ENCODE measurements at regions not wholly inside any gene's neighbourhood (a gene's known extent, or its start where the extent isn't known, plus 50 kb on each side); places are given as distances from the start of the nearest gene placed in this dataset.
"Not testable (repeated sequence)": the region's sequence is repeated elsewhere in the genome, so short reads cannot be mapped to it uniquely, and the experiment has no call there.

DNA sequence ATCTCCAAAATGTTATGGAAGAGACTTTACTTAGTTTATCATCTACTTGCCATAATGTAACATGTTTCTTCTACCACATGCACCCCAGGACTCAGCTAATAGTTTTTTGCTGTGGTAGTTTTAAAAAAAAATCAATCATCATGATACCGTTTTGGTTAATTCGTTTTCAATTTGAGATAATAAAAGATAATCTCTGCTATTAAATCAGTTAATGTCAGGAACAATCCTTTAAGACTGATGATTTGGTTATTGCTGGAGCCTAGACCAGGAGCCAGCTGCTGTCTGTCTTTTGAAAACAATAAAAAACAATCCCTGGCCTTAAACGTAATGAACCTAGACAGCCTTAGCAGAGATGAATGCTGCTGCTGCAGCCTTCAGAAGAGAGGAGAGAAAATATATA is 403.7 kb downstream of the OXSM start:
- DNase-seq = no peak

DNA sequence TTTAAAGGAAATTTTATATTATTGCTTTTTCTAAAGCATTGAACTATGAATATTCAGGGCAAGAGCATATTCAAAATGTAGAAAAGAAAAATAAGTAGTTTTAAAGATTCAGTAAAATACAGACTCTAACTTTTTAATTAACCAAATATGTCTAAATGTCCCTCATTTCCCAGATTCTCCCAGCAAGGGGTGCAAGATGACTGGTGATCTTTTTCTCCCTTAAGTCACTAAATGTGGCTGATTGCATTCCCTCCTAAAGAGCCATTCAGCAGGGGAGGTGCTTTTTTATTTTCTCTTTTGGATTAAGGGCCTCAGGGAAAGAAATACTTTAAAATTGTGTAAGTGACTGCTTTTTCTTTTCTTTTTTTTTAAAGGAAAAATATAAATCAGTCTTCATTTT is 406.9 kb downstream of the OXSM start:
- no peak for DNase-seq

DNA sequence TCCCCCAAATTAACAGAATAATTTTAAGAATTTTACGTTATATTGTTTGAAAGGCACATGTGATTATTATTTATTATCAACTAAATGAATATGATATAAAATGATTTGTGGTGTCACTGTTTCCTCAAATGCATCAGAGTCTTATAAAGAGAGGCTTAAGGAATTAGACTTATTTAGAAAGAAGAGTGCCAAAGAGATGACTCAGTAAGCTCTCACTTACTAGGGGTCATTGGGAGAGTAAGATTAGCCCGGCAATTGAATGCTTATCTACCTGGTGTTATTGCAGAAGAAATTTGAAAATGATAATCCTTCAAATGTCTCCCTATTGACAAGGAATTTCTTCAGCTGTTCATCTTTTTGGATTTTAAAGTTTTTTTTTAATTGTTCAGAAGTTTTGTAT is 408.7 kb downstream of the OXSM start:
- no peak for DNase-seq

DNA sequence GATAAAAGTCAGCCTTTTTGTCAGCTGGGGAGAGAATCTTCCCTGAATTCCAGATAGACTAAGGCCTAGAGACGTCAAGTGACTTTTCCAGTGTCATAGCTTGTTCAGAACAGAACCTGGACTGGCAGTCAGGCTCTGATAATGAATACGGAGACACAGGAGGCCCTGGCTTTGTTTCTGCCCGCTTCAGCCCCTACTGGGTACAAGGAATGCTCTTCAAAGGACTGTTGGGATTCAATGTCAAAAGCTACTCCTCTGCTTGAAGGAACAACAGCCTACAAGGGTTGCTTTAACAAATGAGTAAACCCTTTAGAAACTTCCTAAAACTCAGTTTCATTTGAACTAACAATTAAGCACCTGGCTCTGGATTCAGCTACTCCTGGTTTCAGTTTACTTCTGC is 412.3 kb downstream of the OXSM start:
- DNase-seq = no peak

DNA sequence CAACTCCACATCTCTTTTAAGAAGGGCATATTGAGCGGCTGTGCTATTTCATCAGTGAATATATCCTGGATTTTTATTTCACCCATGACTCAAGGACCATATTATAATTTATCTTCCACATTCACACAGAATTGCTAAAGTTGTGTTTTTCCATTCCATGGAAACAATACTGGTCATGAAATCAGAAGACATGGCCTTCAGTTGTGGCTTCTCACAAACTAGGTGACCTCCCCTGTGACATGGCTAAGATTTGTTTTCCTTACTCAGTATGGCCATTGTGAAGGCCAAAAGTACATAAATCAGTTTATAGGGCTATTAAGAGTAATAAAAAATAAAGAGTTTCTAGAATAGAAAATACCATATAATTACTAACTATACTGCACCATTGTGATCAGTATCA is 415.6 kb downstream of the OXSM start:
- DNase-seq = no peak

DNA sequence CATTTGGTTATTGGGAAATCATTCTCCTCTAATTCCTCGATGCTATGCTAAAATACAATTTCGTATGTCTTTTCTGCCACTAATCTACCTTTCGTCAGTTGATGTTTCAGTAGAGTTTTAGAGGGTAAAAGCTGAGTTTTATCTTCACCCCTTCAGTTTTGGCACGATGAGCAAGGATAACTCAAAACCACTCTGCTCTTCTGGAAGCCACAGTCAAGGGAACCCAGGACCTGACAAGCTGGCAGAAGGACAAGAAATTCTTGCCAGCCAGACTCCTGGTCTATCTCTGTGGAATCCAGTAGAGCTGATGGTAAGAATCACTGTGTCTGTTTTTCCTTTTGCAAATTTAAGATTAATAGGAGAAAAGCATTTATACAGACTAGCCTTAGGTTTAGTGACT is 414.4 kb upstream of the LRRC3B start:
- no peak for DNase-seq

DNA sequence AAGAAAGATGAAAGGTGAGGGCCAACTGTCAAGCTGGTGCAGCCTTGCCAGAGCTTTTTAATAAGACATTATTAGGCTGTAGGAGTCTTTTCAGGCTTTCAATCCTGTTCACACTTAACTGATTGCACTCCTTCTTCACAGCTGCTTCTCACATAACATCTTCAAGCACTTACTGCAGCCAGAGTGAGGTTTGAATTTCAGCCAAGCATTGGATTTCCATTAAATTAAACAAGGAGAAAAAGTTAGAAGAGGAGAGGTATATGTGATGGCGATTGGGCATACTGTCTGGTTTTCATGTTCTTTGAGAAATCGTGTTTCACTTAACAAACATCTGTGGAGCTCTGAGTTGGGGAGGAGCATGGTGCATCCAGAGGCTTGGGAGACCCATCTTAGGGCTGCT is 392.8 kb upstream of the LRRC3B start:
- no peak for DNase-seq

DNA sequence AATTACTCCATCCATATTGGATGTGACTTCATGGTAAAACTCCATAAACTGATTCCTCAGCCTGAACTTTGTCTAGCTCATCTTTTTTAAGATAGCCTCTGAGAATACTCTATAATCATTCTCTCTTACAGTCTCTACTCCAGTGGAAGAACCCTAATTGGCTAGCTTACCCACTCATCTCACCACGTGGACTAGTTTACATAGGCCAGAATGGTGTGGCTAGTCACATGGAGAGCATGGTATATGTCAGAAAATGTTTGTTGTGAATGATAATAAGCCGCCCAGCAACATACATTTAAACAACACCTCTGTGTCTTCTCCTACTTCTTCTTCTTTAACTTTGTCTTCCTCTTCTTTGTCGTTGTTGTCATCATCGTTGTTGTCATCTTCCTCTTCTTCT is 389.2 kb upstream of the LRRC3B start:
- no peak for DNase-seq

DNA sequence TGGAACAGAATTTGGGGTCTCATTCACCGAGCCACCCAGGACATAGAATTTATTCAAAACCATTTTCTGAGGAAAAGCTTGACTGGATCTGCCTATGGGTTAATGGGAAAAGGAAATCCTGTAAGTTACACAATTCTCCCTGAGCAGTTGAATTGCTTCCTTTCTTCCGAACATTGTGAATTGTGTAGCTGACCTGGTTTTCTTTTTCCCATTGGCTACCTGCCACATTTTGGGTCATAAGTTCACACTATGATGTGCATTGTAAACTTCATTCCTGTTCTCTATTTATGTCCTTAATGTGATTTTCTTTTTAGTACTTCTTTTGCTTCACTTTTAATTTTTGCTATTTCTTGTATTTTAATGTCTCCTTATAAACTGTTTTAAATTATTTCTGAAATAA is 386.0 kb upstream of the LRRC3B start:
- no peak for DNase-seq

DNA sequence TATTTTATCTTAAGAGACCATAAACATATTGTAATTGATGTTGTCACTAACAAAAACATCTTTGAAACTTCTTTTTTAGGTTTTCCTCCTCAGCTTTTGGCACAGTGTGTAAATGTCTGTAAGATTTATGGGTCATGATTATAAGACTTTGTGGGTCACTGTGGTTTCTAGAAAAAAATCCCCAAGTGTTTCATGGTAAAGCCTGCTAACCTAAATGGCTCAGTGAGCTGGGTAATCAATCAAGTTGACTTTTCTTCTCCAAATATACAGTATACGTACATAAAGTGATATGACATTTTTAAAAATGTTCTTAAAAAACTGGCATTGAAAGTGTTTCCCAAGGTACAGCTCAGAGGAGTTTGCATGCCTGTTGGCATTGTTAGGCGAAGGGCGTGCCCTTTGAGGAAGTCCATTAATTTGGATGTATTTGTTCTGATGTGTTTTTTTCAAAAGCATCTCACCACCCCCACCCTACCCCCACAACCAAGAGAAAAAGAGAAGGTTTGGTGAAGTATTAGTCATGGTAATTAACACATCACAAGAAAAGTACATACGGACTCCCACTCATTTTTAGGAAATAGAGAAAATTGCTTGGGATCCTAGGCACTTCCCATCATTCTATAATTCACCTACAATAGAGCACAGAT is 385.4 kb upstream of the LRRC3B start:
- DNase-seq = no peak

DNA sequence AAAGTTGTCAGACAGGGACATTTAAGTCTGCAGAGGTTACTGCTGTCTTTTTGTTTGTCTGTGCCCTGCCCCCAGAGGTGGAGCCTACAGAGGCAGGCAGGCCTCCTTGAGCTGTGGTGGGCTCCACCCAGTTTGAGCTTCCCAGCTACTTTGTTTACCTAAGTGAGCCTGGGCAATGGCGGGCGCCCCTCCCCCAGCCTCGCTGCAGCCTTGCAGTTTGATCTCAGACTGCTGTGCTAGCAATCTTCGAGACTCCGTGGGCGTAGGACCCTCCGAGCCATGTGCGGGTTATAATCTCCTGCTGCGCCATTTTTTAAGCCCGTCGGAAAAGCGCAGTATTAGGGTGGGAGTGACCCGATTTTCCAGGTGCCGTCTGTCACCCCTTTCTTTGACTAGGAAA is 378.0 kb upstream of the LRRC3B start:
- DNase-seq = not testable (repeated sequence)

DNA sequence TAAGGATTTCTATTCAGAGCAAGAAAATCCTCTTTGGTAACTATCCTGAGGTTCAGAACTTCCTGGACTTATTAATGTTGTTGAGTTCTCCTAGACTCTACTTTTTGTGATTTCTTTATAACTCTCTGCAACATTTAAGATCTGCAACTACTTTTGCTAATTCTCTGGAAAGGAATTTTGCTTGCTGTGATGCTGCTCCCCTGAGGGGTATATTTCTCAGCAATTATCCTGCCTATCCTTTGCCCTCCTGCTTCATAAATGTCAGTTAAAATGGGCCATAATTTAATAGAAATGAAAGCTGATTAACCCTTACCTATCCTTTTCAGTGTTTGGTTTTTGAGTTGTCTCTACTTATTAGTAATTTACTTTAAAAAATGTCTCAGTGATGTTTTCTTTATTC is 377.3 kb upstream of the LRRC3B start:
- DNase-seq = no peak

DNA sequence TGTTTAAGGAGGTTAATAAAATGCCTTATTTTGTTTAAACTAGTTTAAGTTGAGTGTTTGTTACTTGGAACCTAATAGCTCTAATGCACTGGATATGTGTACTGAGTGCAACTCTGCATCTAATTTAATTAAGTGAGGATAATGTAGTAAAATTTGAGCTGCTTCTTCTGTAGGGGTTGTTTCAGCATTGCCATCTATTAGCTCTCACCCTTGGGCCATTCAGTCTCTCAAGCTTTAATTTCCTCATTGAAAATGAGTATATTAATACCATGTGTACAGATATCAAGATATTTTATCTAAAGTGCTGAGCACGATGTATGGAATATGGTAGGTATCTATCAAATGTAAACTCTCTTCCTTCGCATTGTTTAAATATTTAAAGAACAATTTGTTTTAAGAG is 375.7 kb upstream of the LRRC3B start:
- DNase-seq = no peak

DNA sequence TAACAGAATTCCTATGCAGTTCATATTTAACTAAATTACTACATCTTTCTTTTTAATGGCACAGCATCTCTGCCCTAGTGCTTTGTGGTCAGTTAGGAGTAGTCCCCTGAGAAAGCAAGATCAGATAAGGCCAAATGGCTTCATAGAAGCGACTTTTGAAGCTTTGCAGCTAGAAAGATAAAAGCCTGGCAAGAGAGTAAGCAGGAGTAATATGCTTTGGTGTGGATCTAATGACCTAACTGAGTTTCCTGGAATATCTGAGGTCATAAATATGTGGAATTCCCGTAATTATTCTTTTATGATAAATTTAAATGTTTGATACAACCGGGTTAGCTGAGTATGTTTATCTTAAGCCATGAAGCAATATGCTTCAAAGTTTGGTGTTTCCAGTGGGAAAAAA is 374.9 kb upstream of the LRRC3B start:
- DNase-seq = no peak

DNA sequence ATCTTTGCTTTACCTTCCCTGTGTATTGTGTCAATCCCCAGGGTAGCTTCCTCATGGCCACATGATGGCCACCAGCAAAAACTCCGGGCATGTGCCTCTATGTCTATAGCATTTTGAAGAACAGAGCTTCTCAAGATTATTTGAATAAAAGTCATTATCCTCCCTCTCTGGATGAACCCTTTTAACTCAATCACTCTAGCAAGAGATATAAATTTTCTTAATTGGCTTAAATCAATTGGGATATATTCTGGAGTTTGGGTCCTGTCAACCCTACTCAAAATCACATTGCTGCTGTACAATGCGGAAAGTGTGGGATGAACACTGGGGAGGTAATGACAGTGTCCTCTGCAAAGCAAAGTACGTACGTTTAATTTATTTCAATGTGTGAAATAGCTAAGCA is 370.6 kb upstream of the LRRC3B start:
- no peak for DNase-seq

DNA sequence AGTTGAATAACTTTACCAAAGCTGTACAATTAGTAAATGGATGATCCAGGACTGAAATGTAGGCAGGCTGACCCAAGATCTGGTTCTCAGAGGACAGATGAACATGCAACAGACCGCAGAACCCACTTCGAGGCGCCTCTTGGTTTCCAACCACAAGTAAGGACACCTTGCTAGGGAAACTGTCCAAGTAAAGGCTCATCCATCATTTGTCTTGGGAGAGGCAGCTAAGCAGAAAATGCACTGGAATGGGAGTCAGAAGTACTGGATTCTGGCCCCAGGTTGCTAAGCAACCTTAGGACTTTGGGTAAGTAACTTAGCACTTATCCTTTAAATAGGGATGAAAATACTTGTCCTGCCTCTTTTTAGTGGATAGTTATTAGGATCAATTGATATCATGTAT is 366.3 kb upstream of the LRRC3B start:
- no peak for DNase-seq

DNA sequence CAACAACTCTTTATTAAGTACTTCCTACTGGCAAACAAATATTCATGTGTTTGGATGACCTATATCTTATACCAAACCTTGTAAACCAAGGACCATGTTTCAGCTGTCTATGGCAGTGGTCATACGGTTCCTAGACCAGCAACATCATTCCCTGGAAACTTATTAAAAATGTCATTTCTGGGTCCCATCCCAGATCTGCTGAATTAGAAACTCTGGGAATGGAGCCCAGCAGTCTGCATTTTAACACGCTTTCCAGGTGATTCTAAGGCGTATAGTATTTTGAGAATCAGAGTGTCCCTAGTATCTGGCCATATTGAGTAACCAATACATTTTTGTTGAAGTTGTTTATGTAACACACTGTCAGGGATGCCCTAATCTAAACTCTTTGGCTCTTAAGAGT is 363.4 kb upstream of the LRRC3B start:
- DNase-seq = no peak

DNA sequence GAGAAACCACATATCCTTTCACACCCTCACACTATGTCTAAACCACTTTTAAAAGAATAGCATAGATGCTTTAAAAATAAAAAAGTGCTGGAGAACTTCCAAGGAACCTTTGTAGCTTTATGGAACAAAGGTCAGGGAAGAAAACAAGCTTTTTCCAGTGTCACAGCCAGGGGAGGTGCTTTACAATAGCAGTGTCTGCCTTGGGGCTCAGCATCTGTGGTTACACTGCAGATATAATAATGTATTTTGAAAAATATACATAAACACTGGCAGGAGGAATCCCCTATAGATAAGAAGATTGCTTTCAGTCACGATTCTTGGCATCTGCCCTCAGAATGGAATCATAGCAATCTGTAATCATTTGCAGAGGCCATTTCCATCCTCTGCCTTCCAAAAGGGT is 362.4 kb upstream of the LRRC3B start:
- DNase-seq = no peak

DNA sequence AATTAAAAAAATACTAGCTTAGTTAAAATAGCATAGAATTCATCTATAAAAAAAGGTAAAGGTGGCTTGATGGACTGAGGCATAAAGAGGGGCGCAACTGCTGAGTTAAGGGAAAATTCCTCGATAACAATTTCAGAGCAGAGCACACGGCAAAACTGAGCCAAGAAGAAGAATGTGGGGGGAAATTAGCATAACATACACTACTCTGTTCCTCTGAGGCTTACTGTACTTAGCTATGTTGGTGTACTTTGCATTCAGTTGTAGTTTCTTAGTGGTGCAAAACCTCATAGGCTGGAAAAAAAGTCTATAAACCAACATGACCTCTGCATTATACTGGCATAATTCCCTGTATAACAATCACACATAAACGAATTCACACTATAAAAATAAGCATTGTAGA is 357.9 kb upstream of the LRRC3B start:
- no peak for DNase-seq

DNA sequence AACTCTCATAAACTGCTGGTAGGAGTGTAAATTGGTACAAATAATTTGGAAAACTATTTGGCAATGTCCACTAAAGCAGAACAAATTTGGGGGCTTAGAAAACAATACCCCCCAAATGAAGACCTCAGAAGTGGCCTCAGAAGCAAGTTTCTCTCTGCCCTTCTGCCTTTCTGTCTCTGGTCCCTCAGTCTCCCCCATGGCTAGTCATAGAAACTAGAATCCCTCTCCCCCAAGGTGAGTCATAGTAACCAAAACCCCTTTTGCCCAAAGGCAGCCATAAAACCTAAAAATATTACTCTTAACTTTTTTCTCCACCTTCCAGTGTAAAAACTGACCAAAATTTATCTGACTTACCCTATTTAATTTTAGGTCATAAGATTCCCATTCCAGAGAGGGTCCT is 350.7 kb upstream of the LRRC3B start:
- DNase-seq = no peak

DNA sequence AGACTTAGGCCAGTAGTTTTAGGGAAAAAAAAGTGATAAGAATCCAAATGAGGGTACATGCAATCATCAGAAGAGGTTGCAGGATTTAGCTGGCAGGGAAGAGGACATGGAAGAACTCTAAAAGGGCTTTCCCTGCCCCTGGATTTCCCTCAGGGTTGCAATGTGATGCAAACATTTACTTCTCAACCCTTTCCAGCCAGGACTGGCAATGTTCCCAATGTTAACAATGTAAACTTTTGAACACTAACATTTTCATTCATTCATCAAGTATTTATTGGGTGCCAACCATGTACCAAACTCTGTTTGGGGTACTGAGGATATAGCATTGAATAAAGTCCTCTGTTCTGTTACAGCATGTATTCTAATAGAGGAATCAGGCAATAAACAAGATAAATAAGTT is 349.4 kb upstream of the LRRC3B start:
- DNase-seq = no peak

DNA sequence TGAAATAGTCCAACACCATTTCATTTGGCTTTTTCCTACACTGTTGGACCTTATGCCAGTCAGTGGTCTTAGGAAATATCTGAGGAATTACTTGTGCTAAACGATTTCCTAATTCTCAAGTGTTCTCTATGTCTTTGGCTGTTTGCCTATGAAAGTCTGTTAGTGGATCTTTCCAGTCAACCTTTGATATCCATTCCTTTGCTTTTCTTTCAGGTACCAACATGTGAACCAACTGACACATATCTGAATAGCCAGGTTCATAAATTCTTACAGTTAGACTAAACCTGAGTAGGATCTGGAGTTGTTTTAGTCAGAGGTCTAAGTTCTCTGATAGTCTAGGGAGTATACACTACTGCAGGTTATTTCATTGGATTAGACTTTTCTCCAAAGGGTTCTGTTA is 343.5 kb upstream of the LRRC3B start:
- DNase-seq = no peak

DNA sequence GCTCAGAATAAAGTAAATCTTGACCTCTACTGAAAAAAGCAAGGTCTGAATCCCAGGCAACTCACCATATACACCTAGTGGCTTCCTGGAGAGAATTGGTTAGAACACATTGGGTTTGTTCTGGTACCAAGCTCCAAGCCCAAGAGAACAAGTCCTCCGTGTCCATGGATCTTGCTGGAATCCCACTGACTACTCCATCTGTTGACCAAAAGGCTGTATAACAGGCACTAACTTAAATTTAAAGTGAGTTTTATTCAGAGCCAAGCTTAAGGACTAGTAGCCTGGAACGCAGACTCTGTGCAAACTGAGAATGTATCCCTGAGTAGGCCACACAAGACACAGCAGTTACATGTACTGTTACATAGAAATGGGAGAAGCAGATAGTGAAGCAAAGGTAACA is 342.1 kb upstream of the LRRC3B start:
- DNase-seq = no peak

DNA sequence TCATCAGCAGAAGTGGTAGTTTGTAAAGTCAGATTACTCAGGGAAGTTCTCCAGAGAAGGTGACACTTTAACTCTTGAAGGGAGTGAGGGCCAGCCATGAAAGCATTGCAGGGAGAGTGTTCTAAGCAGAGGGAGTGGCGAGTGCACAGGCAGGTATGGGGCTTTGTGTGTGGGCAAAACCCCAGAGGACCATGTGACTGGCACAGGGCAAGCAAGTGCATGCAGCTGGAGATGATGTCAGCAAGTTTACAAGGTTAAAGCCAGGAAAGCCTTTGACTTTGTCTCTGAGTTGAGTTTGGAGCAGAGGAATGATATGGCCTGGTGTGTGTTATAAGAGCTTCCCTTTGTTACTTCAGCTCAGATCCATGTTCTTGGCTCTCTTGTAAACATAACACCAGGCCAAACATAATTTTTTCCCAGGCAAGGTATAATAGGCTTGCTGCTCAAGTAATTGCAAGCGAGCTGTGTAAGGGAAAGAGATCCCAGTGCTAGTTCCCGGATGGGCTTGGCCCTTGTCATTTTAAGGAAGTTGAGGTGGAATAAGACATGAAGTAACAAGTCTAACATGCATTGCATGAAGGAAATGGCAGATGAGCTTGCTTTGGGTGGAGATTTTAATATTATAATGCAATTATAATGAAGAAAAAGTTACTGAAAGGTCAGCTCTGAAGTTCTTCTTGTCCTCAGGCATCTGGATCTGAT is 341.1 kb upstream of the LRRC3B start:
- no peak for DNase-seq

DNA sequence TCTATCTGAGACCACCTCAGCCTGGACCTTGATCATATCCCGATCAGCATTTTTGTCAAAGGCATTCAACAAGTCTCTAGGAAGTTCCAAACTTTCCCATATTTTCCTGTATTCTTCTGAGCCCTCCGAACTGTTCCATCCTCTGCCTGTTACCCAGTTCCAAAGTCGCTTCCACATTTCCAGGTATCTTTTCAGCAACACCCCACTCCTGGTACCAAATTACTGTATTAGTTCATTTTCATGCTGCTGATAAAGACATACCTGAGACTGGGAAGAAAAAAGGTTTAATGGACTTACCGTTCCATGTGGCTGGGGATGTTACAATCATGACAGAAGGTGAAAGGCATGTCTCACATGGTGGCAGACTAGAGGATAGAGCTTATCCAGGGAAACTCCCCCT is 338.1 kb upstream of the LRRC3B start:
- DNase-seq = not testable (repeated sequence)
